ENCODE measurements at regions not wholly inside any gene's neighbourhood (a gene's known extent, or its start where the extent isn't known, plus 50 kb on each side); places are given as distances from the start of the nearest gene placed in this dataset.

GRCh38 chr4:128462103-128462783, 174.6 kb upstream of the PGRMC2 start:
- TF ChIP-seq CTCF (IDR thresholded peaks at IDR 0.05) (no peak), EZH2 (IDR thresholded peaks at IDR 0.05; ENCODE audit: borderline replicate concordance, insufficient read depth, low read depth, low read length, poor library complexity, severe bottlenecking) (no peak)
